ENCODE measurements at regions not wholly inside any gene's neighbourhood (a gene's known extent, or its start where the extent isn't known, plus 50 kb on each side); places are given as distances from the start of the nearest gene placed in this dataset.
"Not testable (repeated sequence)": the region's sequence is repeated elsewhere in the genome, so short reads cannot be mapped to it uniquely, and the experiment has no call there.

DNA sequence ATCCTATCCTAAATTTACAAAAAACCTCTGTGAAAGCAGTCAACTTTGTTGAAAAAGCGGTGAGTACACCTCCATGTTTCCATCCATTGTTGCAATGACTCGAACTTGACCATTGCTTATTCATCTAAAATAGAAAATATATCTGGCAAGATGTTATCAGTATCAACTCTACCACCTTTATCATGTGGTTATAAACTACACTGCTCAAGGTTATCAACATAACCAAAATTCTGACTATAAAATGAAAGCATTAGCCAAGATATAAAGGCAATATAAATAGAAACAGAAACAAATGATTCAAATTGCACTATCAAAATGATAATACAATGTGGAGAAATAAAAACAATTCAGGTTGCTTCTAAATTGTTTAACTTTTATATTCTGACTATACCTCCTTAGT is 150.0 kb downstream of the AVL9 start:
- DNase-seq = not testable (repeated sequence)

DNA sequence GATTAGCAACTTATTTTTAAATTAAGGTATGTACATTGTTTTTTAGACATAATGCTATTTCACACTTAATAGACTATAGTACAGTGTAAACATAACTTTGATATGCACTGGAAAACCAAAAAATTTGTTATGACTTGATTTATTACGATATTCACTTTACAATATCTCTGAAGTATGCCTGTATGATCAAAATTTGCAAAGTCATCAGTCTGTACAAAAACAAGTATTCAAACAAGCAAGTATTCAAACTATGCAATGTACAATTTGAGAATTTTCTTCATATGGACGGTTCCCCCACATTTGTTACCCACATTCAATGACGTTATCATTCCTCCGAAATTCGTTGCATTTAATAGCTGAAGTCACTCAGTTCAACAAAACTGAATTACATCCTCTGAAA is 147.9 kb downstream of the AVL9 start:
- no peak for DNase-seq

DNA sequence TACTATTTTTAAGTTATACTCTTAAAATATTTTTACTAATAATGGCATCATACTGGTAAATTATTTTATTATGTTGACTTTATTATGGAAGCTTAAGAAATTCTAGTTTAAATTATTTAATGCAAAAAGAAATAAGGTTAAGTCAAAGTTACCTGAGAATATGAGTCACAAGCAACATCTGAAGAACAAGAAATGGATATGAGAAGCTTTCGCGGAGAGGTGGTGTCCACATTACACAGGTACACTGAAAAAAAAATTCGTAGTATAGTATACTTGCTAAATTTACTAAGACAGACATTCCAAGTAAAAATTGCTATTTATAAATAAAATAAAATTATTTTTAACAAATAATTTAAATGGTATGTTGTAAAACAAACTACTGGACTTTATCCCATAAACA is 143.8 kb downstream of the AVL9 start:
- no peak for DNase-seq

DNA sequence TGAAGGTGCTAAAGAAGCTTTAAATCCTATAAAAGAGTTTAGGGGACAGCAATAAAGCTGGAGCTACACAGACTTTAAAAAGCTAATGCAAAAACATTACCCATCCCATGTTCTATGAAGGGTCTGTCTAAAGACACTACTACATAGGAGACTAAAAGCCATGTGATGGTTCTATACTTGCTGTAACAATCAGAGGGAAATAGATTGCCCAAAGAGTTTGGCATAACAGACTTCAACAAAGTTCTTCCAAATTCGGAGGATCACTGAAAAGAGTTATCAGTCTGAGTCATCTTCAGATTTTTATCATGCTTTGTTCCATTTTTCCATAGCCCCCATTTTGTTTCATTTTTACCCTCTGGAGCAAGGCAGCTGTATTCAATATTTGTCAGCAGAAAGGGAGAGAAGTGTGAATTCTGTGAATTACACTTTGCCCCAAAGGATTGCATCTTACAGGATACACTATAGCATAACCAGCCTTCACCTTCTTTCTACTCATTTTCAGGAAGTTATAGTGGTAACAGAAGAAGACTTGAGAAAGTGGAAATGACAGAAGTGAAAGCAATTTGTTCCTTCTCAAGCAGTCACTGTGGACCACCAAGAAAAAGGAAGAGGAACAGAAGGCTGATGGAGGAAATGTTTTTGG is 143.3 kb downstream of the AVL9 start:
- not testable (repeated sequence) for DNase-seq
